NT2/D1 (cell line): ENCODE measurements at regions not wholly inside any gene's neighbourhood (a gene's known extent, or its start where the extent isn't known, plus 50 kb on each side); places are given as distances from the start of the nearest gene placed in this dataset.
"Not testable (repeated sequence)": the region's sequence is repeated elsewhere in the genome, so short reads cannot be mapped to it uniquely, and the experiment has no call there.

Source experiments
- DNase-seq: peaks from one replicate; pipeline ENCODE4 v3.0.0-alpha.2; 2011; ENCODE audit warnings: low read depth, low spot score
- H3K27me3 ChIP-seq: 2 replicates; pipeline ENCODE4 v1.6.0; 2011; ENCODE audit warnings: mild to moderate bottlenecking; ENCODE audit not compliant: insufficient read length, insufficient read depth
- H3K36me3 ChIP-seq: 2 replicates; pipeline ENCODE4 v1.6.1; 2011; ENCODE audit warnings: mild to moderate bottlenecking, low read length, mixed read lengths; ENCODE audit not compliant: insufficient read depth, insufficient read length
- H3K4me1 ChIP-seq: 2 replicates; pipeline ENCODE4 v1.5.1; 2011; ENCODE audit not compliant: insufficient read depth, insufficient read length
- H3K4me3 ChIP-seq: 2 replicates; pipeline ENCODE4 v1.5.1; 2011; ENCODE audit warnings: low read depth; ENCODE audit not compliant: insufficient read length
- H3K9ac ChIP-seq: 2 replicates; pipeline ENCODE4 v1.6.0; 2011; ENCODE audit warnings: low read depth; ENCODE audit not compliant: insufficient read length
- H3K9me3 ChIP-seq: 2 replicates; pipeline ENCODE4 v1.5.1; 2011; ENCODE audit warnings: mild to moderate bottlenecking, low read length; ENCODE audit not compliant: insufficient read depth
- SUZ12 ChIP-seq: IDR thresholded peaks from 2 replicates; pipeline ENCODE4 v1.6.1; 2011; ENCODE audit not compliant: insufficient read length, insufficient read depth; ENCODE audit errors: extremely low read depth
- YY1 ChIP-seq: IDR thresholded peaks from 2 replicates; pipeline ENCODE4 v1.6.1; 2011; ENCODE audit not compliant: insufficient read length, insufficient read depth
- ZNF274 ChIP-seq: IDR thresholded peaks from 2 replicates; pipeline ENCODE4 v1.6.1; 2011; ENCODE audit warnings: mild to moderate bottlenecking, low read depth, low read length

DNA sequence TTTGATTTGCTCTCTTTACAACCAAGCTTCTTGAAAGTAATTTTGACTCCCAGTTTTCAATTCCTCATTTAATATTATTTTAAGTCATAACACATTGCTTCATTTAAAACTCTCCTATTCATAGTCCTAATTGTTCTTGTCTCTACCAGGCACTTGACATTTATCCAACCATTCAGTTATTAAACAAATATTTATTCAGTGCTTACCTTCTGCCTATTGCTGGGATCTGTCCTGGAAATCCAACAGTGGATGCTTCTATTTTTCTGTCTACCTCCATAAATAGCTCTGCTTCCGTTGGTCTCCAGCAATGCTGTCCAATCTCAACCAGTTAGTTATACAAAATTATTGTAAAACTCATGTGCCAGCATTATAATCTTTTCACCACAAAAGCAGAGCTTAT, 615.1 kb downstream of the ZWINT start:
- DNase-seq, result no peak
- no peak for TF ChIP-seq YY1
- TF ChIP-seq SUZ12, result no peak
- H3K9ac ChIP-seq, result no peak overlapping the region

GRCh38 chr10:55742487-55742886, 618.6 kb downstream of the ZWINT start:
- DNase-seq, result no peak
- H3K9me3 ChIP-seq, result no peaks in the 10 kb centered on the region
- H3K9ac ChIP-seq, result no peak overlapping the region

More for the DNA sequence above, 615.1 kb downstream of the ZWINT start:
- Histone ChIP-seq H3K36me3 (no peaks in the 10 kb centered on the region), H3K9me3 (no peaks in the 10 kb centered on the region), H3K4me3 (no peak overlapping the region), H3K4me1 (no peaks in the 10 kb centered on the region), H3K27me3 (no peaks in the 10 kb centered on the region)

DNA sequence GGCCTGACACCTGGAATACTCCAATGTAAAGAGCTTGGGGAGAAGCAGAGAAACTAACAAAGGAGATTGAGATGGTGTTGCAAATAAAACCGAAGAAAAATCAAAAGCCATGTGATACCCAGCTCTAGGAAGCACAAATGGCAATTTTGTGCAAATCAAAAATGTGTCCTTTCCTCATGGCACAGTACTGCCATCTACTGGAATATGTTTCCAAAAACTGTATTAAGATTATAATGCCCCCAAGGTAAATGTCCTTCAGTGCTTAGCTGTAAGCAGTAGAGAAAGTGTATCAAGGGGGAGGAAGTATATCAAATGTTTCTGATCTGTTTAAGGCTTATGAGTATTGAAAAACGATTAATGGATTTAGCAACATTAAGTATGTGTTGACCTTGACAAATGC, 620.3 kb downstream of the ZWINT start:
- DNase-seq, H3K9me3 ChIP-seq, H3K36me3 ChIP-seq, H3K4me1 ChIP-seq, H3K9ac ChIP-seq, H3K27me3 ChIP-seq, H3K4me3 ChIP-seq: not testable (repeated sequence)

More at GRCh38 chr10:55742487-55742886, 618.6 kb downstream of the ZWINT start:
- H3K4me3 ChIP-seq, result no peak overlapping the region
- H3K36me3 ChIP-seq, result no peaks in the 10 kb centered on the region
- no peak for TF ChIP-seq YY1
- no peak for TF ChIP-seq SUZ12
- no peak for TF ChIP-seq ZNF274
- no peaks in the 10 kb centered on the region for H3K27me3 ChIP-seq
- H3K4me1 ChIP-seq, result no peaks in the 10 kb centered on the region

DNA sequence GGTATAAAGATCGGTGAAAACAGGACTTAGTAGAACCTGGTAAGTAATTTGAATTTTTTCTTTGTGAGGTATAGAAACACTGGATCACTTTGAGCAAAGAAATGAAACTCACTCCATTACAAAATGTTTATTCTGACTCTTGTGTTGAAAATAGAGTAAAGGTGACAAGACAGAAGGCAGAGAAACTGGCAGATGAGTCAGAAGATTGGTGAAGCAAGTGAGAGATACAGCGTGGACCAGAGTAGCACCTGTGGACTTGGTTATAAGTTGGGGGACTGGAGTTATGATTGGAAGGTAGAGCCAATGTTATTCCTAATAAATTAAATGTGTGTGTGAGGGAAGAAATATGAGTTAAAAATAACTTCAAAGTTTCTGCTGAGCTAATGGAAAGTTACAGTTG, 620.9 kb downstream of the ZWINT start:
- no peak for TF ChIP-seq SUZ12
- TF ChIP-seq ZNF274, result no peak
- TF ChIP-seq YY1, result no peak
- no peak overlapping the region for H3K9ac ChIP-seq
- H3K36me3 ChIP-seq, result no peaks in the 10 kb centered on the region
- no peaks in the 10 kb centered on the region for H3K9me3 ChIP-seq
- no peak overlapping the region for H3K4me3 ChIP-seq
- DNase-seq, result no peak
- no peaks in the 10 kb centered on the region for H3K4me1 ChIP-seq
- H3K27me3 ChIP-seq, result no peaks in the 10 kb centered on the region

DNA sequence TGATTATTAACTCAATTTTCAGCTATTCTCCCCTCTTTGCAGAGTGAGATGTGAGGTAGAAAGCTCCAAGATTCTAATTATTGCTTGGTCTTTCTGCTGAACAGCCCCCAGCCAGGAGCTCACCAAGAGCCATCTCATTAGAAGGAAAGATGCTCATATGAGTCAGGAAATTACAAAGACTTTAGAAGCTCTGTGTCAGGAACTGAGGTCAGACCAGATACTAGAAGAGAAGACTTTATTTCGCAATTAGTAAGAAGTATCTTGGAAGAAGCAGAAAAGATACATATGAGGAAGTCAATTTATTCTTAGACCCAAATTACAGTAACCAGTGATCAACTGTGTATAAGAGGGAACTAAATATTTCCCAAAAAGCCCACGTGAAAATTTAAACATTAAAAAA, 626.9 kb downstream of the ZWINT start:
- H3K9ac ChIP-seq, result no peak overlapping the region

GRCh38 chr10:55704950-55705349, 656.1 kb downstream of the ZWINT start:
- no peaks in the 10 kb centered on the region for H3K9me3 ChIP-seq
- no peak overlapping the region for H3K4me3 ChIP-seq
- H3K27me3 ChIP-seq, result no peaks in the 10 kb centered on the region
- TF ChIP-seq SUZ12 (no peak), ZNF274 (no peak), YY1 (no peak)
- no peaks in the 10 kb centered on the region for H3K4me1 ChIP-seq
- H3K36me3 ChIP-seq, result no peaks in the 10 kb centered on the region
- H3K9ac ChIP-seq, result no peak overlapping the region
- DNase-seq, result no peak

More for the DNA sequence above, 626.9 kb downstream of the ZWINT start:
- Histone ChIP-seq H3K27me3 (no peaks in the 10 kb centered on the region), H3K36me3 (no peaks in the 10 kb centered on the region), H3K9me3 (no peaks in the 10 kb centered on the region), H3K4me3 (no peak overlapping the region), H3K4me1 (no peaks in the 10 kb centered on the region)
- no peak for DNase-seq
- TF ChIP-seq YY1 (no peak), SUZ12 (no peak), ZNF274 (no peak)

GRCh38 chr10:55668326-55668922, 692.6 kb downstream of the ZWINT start:
- Histone ChIP-seq H3K9me3 (no peaks in the 10 kb centered on the region), H3K27me3 (no peaks in the 10 kb centered on the region), H3K36me3 (no peaks in the 10 kb centered on the region), H3K4me3 (no peak overlapping the region), H3K9ac (no peak overlapping the region), H3K4me1 (no peaks in the 10 kb centered on the region)
- peak; percentile 18 for DNase-seq
- TF ChIP-seq SUZ12 (no peak), ZNF274 (no peak), YY1 (no peak)

DNA sequence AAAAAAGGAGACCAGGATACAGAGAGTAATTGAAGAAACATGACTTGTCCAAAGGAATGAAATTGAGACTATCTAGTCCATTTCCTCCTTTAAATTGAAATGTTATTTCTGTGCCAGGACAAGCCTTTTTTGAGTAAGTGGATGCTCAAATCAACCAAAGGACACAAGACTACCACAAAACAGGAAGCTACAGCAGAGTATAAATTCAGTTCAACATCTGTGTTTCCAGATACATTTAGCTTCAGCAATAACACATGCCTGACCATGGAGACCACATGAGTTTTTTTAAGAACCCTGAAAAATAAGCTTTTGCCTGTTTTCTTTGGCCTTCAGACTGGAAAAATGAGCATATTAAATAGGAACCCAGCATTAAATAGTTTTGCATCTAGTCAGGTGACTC, 707.5 kb downstream of the ZWINT start:
- Histone ChIP-seq H3K27me3 (no peaks in the 10 kb centered on the region), H3K9ac (no peak overlapping the region), H3K4me3 (no peak overlapping the region), H3K9me3 (no peaks in the 10 kb centered on the region), H3K4me1 (no peaks in the 10 kb centered on the region), H3K36me3 (no peaks in the 10 kb centered on the region)
- TF ChIP-seq SUZ12 (no peak), YY1 (no peak), ZNF274 (no peak)
- DNase-seq, result no peak
